K562 (cell line): ENCODE measurements at regions not wholly inside any gene's neighbourhood (a gene's known extent, or its start where the extent isn't known, plus 50 kb on each side); places are given as distances from the start of the nearest gene placed in this dataset.

Experiments used
- ATAC-seq: fragments of 200-7000 bp; cut with Tn5 transposase; 3 replicates; pipeline ENCODE4 v1.9.1; 2020; ENCODE audit warnings: moderate library complexity
- BruUV-seq: library from RNA; stranded (reverse); fragments of 400-500 nt; replicated peaks from 2 replicates; lab custom pipeline; 2021; lab: Mats Ljungman, UMichigan
- CTCF ChIA-PET: fragments of 300-600 bp; formaldehyde crosslinking; extraction: SDS; loops from one replicate; lab custom pipeline; 2021; ENCODE audit warnings: low intra/inter-chr PET ratio; lab: Yijun Ruan, JAX
- POLR2A ChIA-PET: fragments of 300-600, 350-650 bp; sonication (Branson Sonifier 250); formaldehyde crosslinking; extraction: SDS; loops from one replicate; lab custom pipeline; 2021; ENCODE audit warnings: antibody characterized with exemption, inconsistent platforms; lab: Yijun Ruan, JAX
- DNase-seq, 4 experiments: peaks; one replicate each; pipeline versions ENCODE4 v3.0.0 to v3.0.0-alpha.2; 2011 to 2018; ENCODE audit warnings: low spot score in 3 of 4, mixed read lengths in 3 of 4; ENCODE audit errors: extremely low read depth in 1 of 4
- FAIRE-seq: peaks from 2 replicates; lab custom pipeline; 2011; peaks lifted over from hg19 to GRCh38; lab: Jason Lieb, UNC
- H2AFZ ChIP-seq: 2 replicates; pipeline ENCODE4 v1.6.0; 2011; ENCODE audit warnings: low read depth, low read length, control low read depth, inconsistent platforms
- H3K27ac ChIP-seq: fragments of 200-600 bp; 3 replicates; pipeline ENCODE4 v1.8.0; 2011; ENCODE audit warnings: low read depth, mild to moderate bottlenecking, control low read depth, inconsistent platforms, low read length, moderate library complexity, mixed read lengths; ENCODE audit errors: extremely low read depth
- H3K27me3 ChIP-seq, 2 experiments: fragments of 300-600 bp in 1 of 2; 2 replicates in 1 of 2; 3 replicates in 1 of 2; pipeline versions ENCODE4 v1.6.0 to v1.8.0; 2011; ENCODE audit warnings: inconsistent platforms in 2 of 2, low read length in 2 of 2, mild to moderate bottlenecking in 1 of 2, mixed read lengths in 1 of 2, moderate library complexity in 1 of 2; ENCODE audit not compliant: control insufficient read depth in 2 of 2, insufficient read depth in 2 of 2
- H3K36me3 ChIP-seq: fragments of 300-600 bp; 3 replicates; pipeline ENCODE4 v1.8.0; 2011; ENCODE audit warnings: mild to moderate bottlenecking, low read length, inconsistent platforms; ENCODE audit not compliant: control insufficient read depth, insufficient read depth
- H3K4me1 ChIP-seq, 2 experiments: fragments of 200-600 bp in 1 of 2; replicated peaks in 1 of 2; 2 replicates in 1 of 2; 3 replicates in 1 of 2; pipeline versions ENCODE4 v1.5.1 to v1.8.0; 2011; ENCODE audit warnings: inconsistent platforms in 2 of 2, low read length in 2 of 2, mild to moderate bottlenecking in 1 of 2, mixed read lengths in 1 of 2, moderate library complexity in 1 of 2; ENCODE audit not compliant: control insufficient read depth in 2 of 2, insufficient read depth in 2 of 2
- H3K4me2 ChIP-seq: 2 replicates; pipeline ENCODE4 v1.6.1; 2011; ENCODE audit warnings: low read length, control low read depth, inconsistent platforms, mixed read lengths; ENCODE audit not compliant: insufficient read depth
- H3K4me3 ChIP-seq: fragments of 200-600 bp; sonication (generic), shearing (Covaris generic); 2 replicates; pipeline ENCODE4 v1.5.1; 2016; ENCODE audit warnings: control low read depth, inconsistent platforms
- H3K79me2 ChIP-seq: fragments of 200-600 bp; 3 replicates; pipeline ENCODE4 v1.8.0; 2011; ENCODE audit warnings: low read length, inconsistent platforms; ENCODE audit not compliant: control insufficient read depth, insufficient read depth
- H3K9ac ChIP-seq, 2 experiments: 2 replicates each; pipeline versions ENCODE4 v1.6.0 to v1.6.1; 2011; ENCODE audit warnings: low read depth in 2 of 2, low read length in 2 of 2, control low read depth in 1 of 2, inconsistent platforms in 1 of 2, mild to moderate bottlenecking in 1 of 2, mixed read lengths in 1 of 2; ENCODE audit not compliant: insufficient read depth in 1 of 2
- H3K9me1 ChIP-seq: one replicate; pipeline ENCODE4 v1.6.0; 2011; ENCODE audit warnings: inconsistent platforms, mild to moderate bottlenecking, low read length, moderate library complexity; ENCODE audit not compliant: control insufficient read depth, insufficient read depth
- H3K9me3 ChIP-seq: replicated peaks from 2 replicates; pipeline ENCODE4 v1.5.1; 2011; ENCODE audit warnings: low read depth, low read length, inconsistent platforms; ENCODE audit not compliant: control insufficient read depth, insufficient read depth
- H4K20me1 ChIP-seq: replicated peaks from 2 replicates; pipeline ENCODE4 v1.6.1; 2011; ENCODE audit warnings: low read length, inconsistent platforms, mixed read lengths; ENCODE audit not compliant: control insufficient read depth, insufficient read depth
- ATF7 ChIP-seq: fragments of 450-650 bp; IDR thresholded peaks from 2 replicates; pipeline ENCODE4 v1.7.1; 2014; ENCODE audit warnings: mild to moderate bottlenecking, moderate library complexity
- CBFA2T2 ChIP-seq: fragments of 450-650 bp; conservative IDR thresholded peaks from 2 replicates; pipeline ENCODE4 v1.6.1; 2017; ENCODE audit warnings: mild to moderate bottlenecking
- CBFA2T3 ChIP-seq: fragments of 450-650 bp; IDR thresholded peaks from 2 replicates; pipeline ENCODE4 v1.6.1; 2017
- DDX20 ChIP-seq: fragments of 450-650 bp; IDR thresholded peaks from 2 replicates; pipeline ENCODE4 v1.6.1; 2016; ENCODE audit warnings: missing genetic modification characterization, low read depth, mild to moderate bottlenecking, missing compliant biosample characterization, moderate library complexity
- ELF4 ChIP-seq: fragments of 450-650 bp; formaldehyde crosslinking; IDR thresholded peaks from 2 replicates; pipeline ENCODE4 v1.4.0; 2022; ENCODE audit warnings: missing genetic modification characterization
- GTF2A2 ChIP-seq: IDR thresholded peaks from 2 replicates; pipeline ENCODE4 v1.6.1; 2016; ENCODE audit warnings: mild to moderate bottlenecking, missing genetic modification characterization, missing compliant biosample characterization
- HDAC2 ChIP-seq: fragments of 450-650 bp; IDR thresholded peaks from 2 replicates; pipeline ENCODE4 v1.6.1; 2016; ENCODE audit warnings: mild to moderate bottlenecking
- NCOA1 ChIP-seq: fragments of 450-650 bp; IDR thresholded peaks from 2 replicates; pipeline ENCODE4 v1.6.1; 2016; ENCODE audit warnings: low read depth
- NELFE ChIP-seq: IDR thresholded peaks from 2 replicates; pipeline ENCODE4 v1.6.1; 2011; ENCODE audit warnings: mild to moderate bottlenecking; ENCODE audit not compliant: insufficient read depth, insufficient read length
- NONO ChIP-seq, 2 experiments: fragments of 200-400 bp in 1 of 2; fragments of 450-650 bp in 1 of 2; formaldehyde crosslinking in 1 of 2; IDR thresholded peaks; 2 replicates each; pipeline ENCODE4 v1.6.1; 2017; ENCODE audit warnings: low read depth in 2 of 2, mild to moderate bottlenecking in 2 of 2, moderate library complexity in 2 of 2, low read length in 1 of 2
- NR3C1 ChIP-seq: sonication (generic); formaldehyde crosslinking; IDR thresholded peaks from 2 replicates; pipeline ENCODE4 v1.8.1; 2022; ENCODE audit warnings: missing genetic modification reagents
- SAP30 ChIP-seq: fragments of 200-600 bp; sonication (generic); IDR thresholded peaks from 2 replicates; pipeline ENCODE4 v1.6.1; 2012; ENCODE audit warnings: borderline replicate concordance, low read depth, mild to moderate bottlenecking, moderate library complexity, low read length, control low read depth, inconsistent platforms; ENCODE audit not compliant: insufficient read depth, poor library complexity, severe bottlenecking
- ZNF146 ChIP-seq: IDR thresholded peaks from one replicate; pipeline ENCODE4 v1.6.1; 2018; ENCODE audit warnings: missing compliant biosample characterization; ENCODE audit not compliant: unreplicated experiment
- ZNF274 ChIP-seq: IDR thresholded peaks from 2 replicates; pipeline ENCODE4 v1.6.1; 2011; ENCODE audit warnings: low read depth, mild to moderate bottlenecking, low read length, moderate library complexity, borderline replicate concordance
- ZNF324 ChIP-seq: fragments of 250-450 bp; sonication (Bioruptor Pico); IDR thresholded peaks from 2 replicates; pipeline ENCODE4 v1.4.0; 2020; ENCODE audit warnings: mild to moderate bottlenecking
- WGBS: fragments of 100-300 bp; shearing (Covaris generic); methylation state at CpG from one replicate; pipeline ENCODE4 v1.1.6; 2016; ENCODE audit warnings: low coverage, mixed read lengths; ENCODE audit not compliant: insufficient coverage; ENCODE audit errors: missing lambda C conversion rate; 5-methylcytosine and 5-hydroxymethylcytosine counted together
- in situ Hi-C: fragments of 300-500 bp; cut with MboI; formaldehyde crosslinking; loops from 4 replicates; pipeline ENCODE4 v1.15.0; 2018; ENCODE audit warnings: inconsistent platforms, mixed read lengths
- intact Hi-C: fragments of 100-400 bp; cut with micrococcal nuclease; formaldehyde crosslinking; loops from 2 replicates; pipeline ENCODE4 v1.14.2; 2022
- TF ChIP-seq, protein P1 (sequence below): sonication (generic); formaldehyde crosslinking; IDR thresholded peaks from 2 replicates; pipeline ENCODE4 v1.8.1; 2022; ENCODE audit warnings: missing genetic modification reagents
- TF ChIP-seq, protein P2 (sequence below): fragments of 250-450 bp; sonication (Bioruptor Pico); IDR thresholded peaks from 2 replicates; pipeline ENCODE4 v1.4.0; 2020; ENCODE audit warnings: mild to moderate bottlenecking
- TF ChIP-seq, protein P3 (sequence below): fragments of 250-450 bp; sonication (Bioruptor Pico); IDR thresholded peaks from 2 replicates; pipeline ENCODE4 v1.8.0; 2022; ENCODE audit warnings: moderate library complexity, mild to moderate bottlenecking, inconsistent platforms

DNA sequence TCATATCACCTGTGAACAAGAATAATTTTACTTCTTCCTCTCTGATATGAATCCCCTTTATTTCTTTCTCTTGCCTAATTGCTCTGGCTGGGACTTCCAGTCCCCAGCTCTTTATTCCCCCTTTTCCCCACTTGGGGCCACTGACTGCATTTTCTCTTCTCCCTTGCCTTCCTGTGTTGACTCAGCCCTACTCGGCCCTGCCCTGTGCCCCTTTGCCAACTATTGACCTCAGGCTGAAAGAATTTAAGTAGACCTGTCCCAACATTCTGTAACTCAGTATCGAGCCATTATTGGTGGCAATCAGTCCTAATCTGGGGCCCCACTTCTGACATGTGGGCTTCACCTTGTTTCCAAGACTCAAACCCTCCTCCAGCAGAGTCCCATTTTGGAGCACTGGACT, 60.6 kb upstream of the STUM start (continued):
- TF ChIP-seq HDAC2 (no peak), CBFA2T2 (no peak)
- TF ChIP-seq, protein P1, sequence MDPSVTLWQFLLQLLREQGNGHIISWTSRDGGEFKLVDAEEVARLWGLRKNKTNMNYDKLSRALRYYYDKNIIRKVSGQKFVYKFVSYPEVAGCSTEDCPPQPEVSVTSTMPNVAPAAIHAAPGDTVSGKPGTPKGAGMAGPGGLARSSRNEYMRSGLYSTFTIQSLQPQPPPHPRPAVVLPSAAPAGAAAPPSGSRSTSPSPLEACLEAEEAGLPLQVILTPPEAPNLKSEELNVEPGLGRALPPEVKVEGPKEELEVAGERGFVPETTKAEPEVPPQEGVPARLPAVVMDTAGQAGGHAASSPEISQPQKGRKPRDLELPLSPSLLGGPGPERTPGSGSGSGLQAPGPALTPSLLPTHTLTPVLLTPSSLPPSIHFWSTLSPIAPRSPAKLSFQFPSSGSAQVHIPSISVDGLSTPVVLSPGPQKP: no peak

DNA sequence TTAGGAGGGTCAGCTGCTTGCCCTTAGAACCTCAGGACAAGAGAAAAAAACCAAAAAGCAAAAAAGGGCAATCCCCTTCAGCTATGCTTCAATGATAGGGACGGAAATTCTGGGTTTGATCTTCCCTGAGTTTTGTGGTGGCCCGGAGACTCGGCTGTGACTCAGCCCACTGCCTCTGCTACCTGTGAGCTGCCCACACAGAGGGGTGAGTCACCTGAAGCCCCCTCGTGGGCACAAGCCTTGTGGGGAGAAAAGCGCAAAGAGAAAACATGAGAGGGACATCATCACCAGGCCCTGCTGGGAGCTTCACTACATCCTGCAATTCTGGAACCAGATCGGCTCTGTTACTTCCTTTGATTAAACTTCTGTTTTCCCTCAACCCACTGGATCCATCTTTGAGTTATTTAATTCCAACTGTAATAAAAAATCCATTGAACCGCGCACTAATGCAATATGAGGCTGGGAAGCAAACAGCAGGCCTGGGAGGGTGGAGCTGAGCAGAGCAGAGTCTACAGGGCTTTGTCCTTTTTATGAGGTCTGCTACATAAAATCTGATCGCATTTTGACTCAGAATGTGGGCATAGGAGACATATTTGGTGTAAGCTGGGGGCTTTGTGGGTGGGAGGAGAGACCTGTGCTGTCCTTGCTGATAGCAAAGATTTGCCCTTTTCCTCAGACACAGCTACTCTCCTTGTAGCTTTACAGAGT, 58.7 kb upstream of the STUM start:
- Histone ChIP-seq H3K9me1 (no peaks in the 10 kb centered on the region), H3K36me3 (no peaks in the 10 kb centered on the region), H4K20me1 (0 out of 2 replicates have a peak, but pooled peaks cover 4% of the 10 kb centered on the region), H3K79me2 (no peaks in the 10 kb centered on the region), H3K4me1 (no peaks in the 10 kb centered on the region), H3K9ac (no peak overlapping the region), H3K27ac (no peak overlapping the region), H2AFZ (no peak overlapping the region), H3K4me3 (no peak overlapping the region), H3K27me3 (peaks cover 44 to 66% of the 10 kb centered on the region in 2 experiments), H3K9me3 (no peaks in the 10 kb centered on the region), H3K4me2 (no peak overlapping the region)
- ATAC-seq (no peak), DNase-seq (no peak), FAIRE-seq (no peak)
- TF ChIP-seq SAP30 (no peak), NELFE (no peak), ELF4 (CRISPR knock-in tag) (no peak), ZNF274 (no peak), GTF2A2 (no peak), DDX20 (tag) (no peak), ZNF146 (CRISPR knock-in tag) (no peak), CBFA2T3 (no peak), NR3C1 (CRISPR knock-in tag) (no peak), ATF7 (no peak), NCOA1 (no peak), NONO (IDR thresholded peaks at IDR 0.05; ENCODE audit: low read depth in 2 of 2, low read length in 1 of 2) (no peak), ZNF324 (CRISPR knock-in tag) (no peak)
- TF ChIP-seq, protein P2, sequence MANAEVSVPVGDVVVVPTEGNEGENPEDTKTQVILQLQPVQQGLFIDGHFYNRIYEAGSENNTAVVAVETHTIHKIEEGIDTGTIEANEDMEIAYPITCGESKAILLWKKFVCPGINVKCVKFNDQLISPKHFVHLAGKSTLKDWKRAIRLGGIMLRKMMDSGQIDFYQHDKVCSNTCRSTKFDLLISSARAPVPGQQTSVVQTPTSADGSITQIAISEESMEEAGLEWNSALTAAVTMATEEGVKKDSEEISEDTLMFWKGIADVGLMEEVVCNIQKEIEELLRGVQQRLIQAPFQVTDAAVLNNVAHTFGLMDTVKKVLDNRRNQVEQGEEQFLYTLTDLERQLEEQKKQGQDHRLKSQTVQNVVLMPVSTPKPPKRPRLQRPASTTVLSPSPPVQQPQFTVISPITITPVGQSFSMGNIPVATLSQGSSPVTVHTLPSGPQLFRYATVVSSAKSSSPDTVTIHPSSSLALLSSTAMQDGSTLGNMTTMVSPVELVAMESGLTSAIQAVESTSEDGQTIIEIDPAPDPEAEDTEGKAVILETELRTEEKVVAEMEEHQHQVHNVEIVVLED: no peak
- TF ChIP-seq, protein P3, sequence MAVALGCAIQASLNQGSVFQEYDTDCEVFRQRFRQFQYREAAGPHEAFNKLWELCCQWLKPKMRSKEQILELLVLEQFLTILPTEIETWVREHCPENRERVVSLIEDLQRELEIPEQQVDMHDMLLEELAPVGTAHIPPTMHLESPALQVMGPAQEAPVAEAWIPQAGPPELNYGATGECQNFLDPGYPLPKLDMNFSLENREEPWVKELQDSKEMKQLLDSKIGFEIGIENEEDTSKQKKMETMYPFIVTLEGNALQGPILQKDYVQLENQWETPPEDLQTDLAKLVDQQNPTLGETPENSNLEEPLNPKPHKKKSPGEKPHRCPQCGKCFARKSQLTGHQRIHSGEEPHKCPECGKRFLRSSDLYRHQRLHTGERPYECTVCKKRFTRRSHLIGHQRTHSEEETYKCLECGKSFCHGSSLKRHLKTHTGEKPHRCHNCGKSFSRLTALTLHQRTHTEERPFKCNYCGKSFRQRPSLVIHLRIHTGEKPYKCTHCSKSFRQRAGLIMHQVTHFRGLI (CRISPR knock-in tag): no peak
- intact Hi-C loops (no loop called here), in situ Hi-C loops (no loop called here)
- ChIA-PET CTCF (no interaction called here), POLR2A (interaction anchor here (1.8 to 2.3 kb wide), 2 partner anchors 9 to 13 kb away, joined by 5 to 11 read pairs; no protein-coding TSS in a partner anchor)
- 3% methylated on average over 9 of the region's 9 CpGs for WGBS
- no TSS peak for BruUV-seq
